Sigmoid colon (tissue), 6 donors: ENCODE measurements at regions not wholly inside any gene's neighbourhood (a gene's known extent, or its start where the extent isn't known, plus 50 kb on each side); places are given as distances from the start of the nearest gene placed in this dataset.

Source experiments
- DNase-seq: peaks from one replicate; pipeline ENCODE4 v3.0.0-alpha.2; 2019
- H3K27ac ChIP-seq, 4 donors: fragments of 200-600 bp; sonication (generic); one replicate each; pipeline ENCODE4 v1.5.1; 2016 to 2019; ENCODE audit warnings: mild to moderate bottlenecking in 1 of 4
- H3K27me3 ChIP-seq, 3 donors: fragments of 200-600 bp; sonication (generic); one replicate each; pipeline ENCODE4 v1.5.1; 2019; ENCODE audit warnings: mild to moderate bottlenecking in 1 of 3
- H3K36me3 ChIP-seq, 4 donors: fragments of 200-600 bp; sonication (generic); one replicate each; pipeline ENCODE4 v1.5.1; 2016 to 2019
- H3K4me1 ChIP-seq, 4 donors: fragments of 200-600 bp; sonication (generic); one replicate each; pipeline ENCODE4 v1.5.1; 2017 to 2019
- H3K4me3 ChIP-seq, 4 donors: fragments of 200-600 bp; sonication (generic); one replicate each; pipeline ENCODE4 v1.5.1; 2017 to 2019; ENCODE audit warnings: mild to moderate bottlenecking in 2 of 4, moderate library complexity in 1 of 4
- H3K9me3 ChIP-seq, 4 donors: fragments of 200-600 bp in 3 of 4; sonication (generic) in 3 of 4; one replicate each; pipeline versions ENCODE4 v1.5.1 to v1.6.1; 2013 to 2019
- EP300 ChIP-seq, 4 donors: sonication (generic); formaldehyde crosslinking; IDR thresholded peaks; one replicate each; pipeline ENCODE4 v1.6.1; 2017; ENCODE audit warnings: antibody characterized with exemption in 4 of 4
- POLR2A ChIP-seq, 2 donors: fragments of 450-650 bp; IDR thresholded peaks; one replicate each; pipeline ENCODE4 v1.6.1; 2016; ENCODE audit warnings: antibody characterized with exemption in 2 of 2, mild to moderate bottlenecking in 2 of 2, moderate library complexity in 2 of 2
- POLR2AphosphoS5 ChIP-seq, 4 donors: sonication (generic); formaldehyde crosslinking; IDR thresholded peaks; one replicate each; pipeline ENCODE4 v1.6.1; 2017; ENCODE audit warnings: antibody characterized with exemption in 4 of 4
- WGBS, 2 donors: extraction: QIAGEN DNeasy Blood & Tissue Kit; methylation state at CpG; one replicate each; pipeline ENCODE4 v1.1.7; 2013; 5-methylcytosine and 5-hydroxymethylcytosine counted together
- intact Hi-C: fragments of 100-400 bp; cut with DNase I; formaldehyde crosslinking; loops from one replicate; pipeline ENCODE4 v1.15.1; 2023
- TF ChIP-seq, protein P1 (sequence below), 4 experiments: fragments of 450-650 bp in 3 of 4; fragments of 200-600 bp in 1 of 4; IDR thresholded peaks; one replicate each; pipeline ENCODE4 v1.5.1; 2016 to 2019; ENCODE audit warnings: antibody characterized with exemption in 4 of 4, mild to moderate bottlenecking in 3 of 4, moderate library complexity in 2 of 4
- donor health status: healthy with polysubstance abuse.
- donor health status: healthy.

GRCh38 chr17:34726536-34727384, 147.4 kb downstream of the TMEM132E start:
- Histone ChIP-seq H3K36me3 (no peaks in the 10 kb centered on the region), H3K9me3 (no peaks in the 10 kb centered on the region), H3K27me3 (peaks cover 0 to 5% (median 0%) of the 10 kb centered on the region in 3 donors), H3K27ac (no peak overlapping the region), H3K4me1 (no peaks in the 10 kb centered on the region), H3K4me3 (no peak overlapping the region)
- 79 to 84% methylated on average over 6 of the region's 6 CpGs for WGBS, 2 donors
- intact Hi-C loops, result no loop called here
- no peak for DNase-seq
- TF ChIP-seq POLR2A (IDR thresholded peaks at IDR 0.05) (no peak), POLR2AphosphoS5 (IDR thresholded peaks at IDR 0.05) (no peak), EP300 (IDR thresholded peaks at IDR 0.05) (no peak)
- TF ChIP-seq, protein P1, sequence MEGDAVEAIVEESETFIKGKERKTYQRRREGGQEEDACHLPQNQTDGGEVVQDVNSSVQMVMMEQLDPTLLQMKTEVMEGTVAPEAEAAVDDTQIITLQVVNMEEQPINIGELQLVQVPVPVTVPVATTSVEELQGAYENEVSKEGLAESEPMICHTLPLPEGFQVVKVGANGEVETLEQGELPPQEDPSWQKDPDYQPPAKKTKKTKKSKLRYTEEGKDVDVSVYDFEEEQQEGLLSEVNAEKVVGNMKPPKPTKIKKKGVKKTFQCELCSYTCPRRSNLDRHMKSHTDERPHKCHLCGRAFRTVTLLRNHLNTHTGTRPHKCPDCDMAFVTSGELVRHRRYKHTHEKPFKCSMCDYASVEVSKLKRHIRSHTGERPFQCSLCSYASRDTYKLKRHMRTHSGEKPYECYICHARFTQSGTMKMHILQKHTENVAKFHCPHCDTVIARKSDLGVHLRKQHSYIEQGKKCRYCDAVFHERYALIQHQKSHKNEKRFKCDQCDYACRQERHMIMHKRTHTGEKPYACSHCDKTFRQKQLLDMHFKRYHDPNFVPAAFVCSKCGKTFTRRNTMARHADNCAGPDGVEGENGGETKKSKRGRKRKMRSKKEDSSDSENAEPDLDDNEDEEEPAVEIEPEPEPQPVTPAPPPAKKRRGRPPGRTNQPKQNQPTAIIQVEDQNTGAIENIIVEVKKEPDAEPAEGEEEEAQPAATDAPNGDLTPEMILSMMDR (IDR thresholded peaks at IDR 0.05), result no peak

GRCh38 chr17:34725725-34726124, 146.3 kb downstream of the TMEM132E start:
- 51 to 58% methylated on average over 3 of the region's 3 CpGs for WGBS, 2 donors
- Histone ChIP-seq H3K4me3 (no peak overlapping the region), H3K4me1 (no peaks in the 10 kb centered on the region), H3K27me3 (peaks cover 0 to 5% (median 0%) of the 10 kb centered on the region in 3 donors), H3K36me3 (no peaks in the 10 kb centered on the region), H3K9me3 (no peaks in the 10 kb centered on the region), H3K27ac (no peak overlapping the region)
- TF ChIP-seq POLR2A (IDR thresholded peaks at IDR 0.05) (no peak), EP300 (IDR thresholded peaks at IDR 0.05) (no peak), POLR2AphosphoS5 (IDR thresholded peaks at IDR 0.05) (no peak)
- TF ChIP-seq, protein P1 (IDR thresholded peaks at IDR 0.05), result no peak
- intact Hi-C loops, result no loop called here
- DNase-seq, result no peak

GRCh38 chr17:34725008-34725407, 145.6 kb downstream of the TMEM132E start:
- Histone ChIP-seq H3K4me3 (no peak overlapping the region), H3K4me1 (no peaks in the 10 kb centered on the region), H3K9me3 (no peaks in the 10 kb centered on the region), H3K27me3 (peaks cover 0 to 5% (median 0%) of the 10 kb centered on the region in 3 donors), H3K27ac (no peak overlapping the region), H3K36me3 (no peaks in the 10 kb centered on the region)
- WGBS, 2 donors, result 37 to 60% methylated on average over 2 of the region's 2 CpGs
- DNase-seq, result no peak
- TF ChIP-seq EP300 (IDR thresholded peaks at IDR 0.05) (no peak), POLR2AphosphoS5 (IDR thresholded peaks at IDR 0.05) (no peak), POLR2A (IDR thresholded peaks at IDR 0.05) (no peak)
- TF ChIP-seq, protein P1 (IDR thresholded peaks at IDR 0.05), result no peak
- intact Hi-C loops, result no loop called here

GRCh38 chr17:34723875-34724274, 144.5 kb downstream of the TMEM132E start:
- Histone ChIP-seq H3K4me1 (no peaks in the 10 kb centered on the region), H3K9me3 (no peaks in the 10 kb centered on the region), H3K27me3 (peaks cover 0 to 5% (median 0%) of the 10 kb centered on the region in 3 donors), H3K4me3 (no peak overlapping the region), H3K36me3 (no peaks in the 10 kb centered on the region), H3K27ac (no peak overlapping the region)
- no peak for DNase-seq
- WGBS, 2 donors, result 82 to 83% methylated on average over 10 of the region's 10 CpGs
- intact Hi-C loops, result no loop called here
- TF ChIP-seq POLR2AphosphoS5 (IDR thresholded peaks at IDR 0.05) (no peak), POLR2A (IDR thresholded peaks at IDR 0.05) (no peak), EP300 (IDR thresholded peaks at IDR 0.05) (no peak)
- TF ChIP-seq, protein P1 (IDR thresholded peaks at IDR 0.05), result no peak
